ENCODE measurements at regions not wholly inside any gene's neighbourhood (a gene's known extent, or its start where the extent isn't known, plus 50 kb on each side); places are given as distances from the start of the nearest gene placed in this dataset.

DNA sequence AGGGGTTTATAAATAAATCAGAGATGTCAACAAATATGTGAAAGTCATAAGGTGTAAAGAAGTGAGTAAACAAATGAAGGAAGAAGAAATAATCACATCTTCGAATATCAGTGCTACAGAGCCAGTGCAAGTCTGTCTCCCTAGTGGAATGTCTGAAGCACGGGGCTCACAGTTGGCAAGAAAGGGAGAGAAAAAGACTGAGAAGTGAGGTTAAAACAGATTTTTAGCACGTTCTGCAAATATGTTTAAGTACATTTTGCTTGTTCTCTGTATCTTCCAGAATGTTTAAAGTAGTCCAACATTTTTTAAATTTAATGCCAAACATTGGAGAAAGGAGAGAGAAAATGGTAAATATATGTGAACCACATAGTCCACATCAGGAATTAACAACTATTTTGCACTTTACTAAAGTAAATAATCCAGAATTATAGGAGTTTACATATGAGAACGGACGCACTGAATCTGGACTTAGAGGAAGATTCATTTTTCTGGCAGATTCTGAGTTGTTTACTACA lies 682.4 kb downstream of the LTN1 start:
- H3K9me1 ChIP-seq (replicated peaks; ENCODE audit: control insufficient read depth, extremely low read depth, insufficient read depth, low read length) = no peaks in the 10 kb centered on the region
- no peak overlapping the region for H3K4me2 ChIP-seq (ENCODE audit: insufficient read depth, low read length)
- no peak overlapping the region for H2AFZ ChIP-seq (ENCODE audit: low read depth, low read length)
- TF ChIP-seq POLR2A (IDR thresholded peaks at IDR 0.05; ENCODE audit: low read depth, low read length) (no peak), MYC (IDR thresholded peaks at IDR 0.05; ENCODE audit: low read depth, low read length) (no peak), GATA2 (IDR thresholded peaks at IDR 0.05; ENCODE audit: insufficient read depth, insufficient read length, low read depth, low read length) (no peak), FOS (IDR thresholded peaks at IDR 0.05; ENCODE audit: borderline replicate concordance, insufficient read depth, low read length) (no peak), JUN (IDR thresholded peaks at IDR 0.05; ENCODE audit: borderline replicate concordance, insufficient read depth, insufficient read length, low read depth) (no peak), POLR2AphosphoS5 (IDR thresholded peaks at IDR 0.05; ENCODE audit: insufficient read depth, low read depth, low read length) (no peak), EZH2 (IDR thresholded peaks at IDR 0.05; ENCODE audit: borderline replicate concordance, low read depth, low read length, severe bottlenecking) (no peak)
- TF ChIP-seq, protein P1, sequence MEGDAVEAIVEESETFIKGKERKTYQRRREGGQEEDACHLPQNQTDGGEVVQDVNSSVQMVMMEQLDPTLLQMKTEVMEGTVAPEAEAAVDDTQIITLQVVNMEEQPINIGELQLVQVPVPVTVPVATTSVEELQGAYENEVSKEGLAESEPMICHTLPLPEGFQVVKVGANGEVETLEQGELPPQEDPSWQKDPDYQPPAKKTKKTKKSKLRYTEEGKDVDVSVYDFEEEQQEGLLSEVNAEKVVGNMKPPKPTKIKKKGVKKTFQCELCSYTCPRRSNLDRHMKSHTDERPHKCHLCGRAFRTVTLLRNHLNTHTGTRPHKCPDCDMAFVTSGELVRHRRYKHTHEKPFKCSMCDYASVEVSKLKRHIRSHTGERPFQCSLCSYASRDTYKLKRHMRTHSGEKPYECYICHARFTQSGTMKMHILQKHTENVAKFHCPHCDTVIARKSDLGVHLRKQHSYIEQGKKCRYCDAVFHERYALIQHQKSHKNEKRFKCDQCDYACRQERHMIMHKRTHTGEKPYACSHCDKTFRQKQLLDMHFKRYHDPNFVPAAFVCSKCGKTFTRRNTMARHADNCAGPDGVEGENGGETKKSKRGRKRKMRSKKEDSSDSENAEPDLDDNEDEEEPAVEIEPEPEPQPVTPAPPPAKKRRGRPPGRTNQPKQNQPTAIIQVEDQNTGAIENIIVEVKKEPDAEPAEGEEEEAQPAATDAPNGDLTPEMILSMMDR (IDR thresholded peaks at IDR 0.05; ENCODE audit: extremely low read depth in 1 of 2, insufficient read depth in 1 of 2, low read depth in 1 of 2, low read length in 2 of 2) = no peak
- TF ChIP-seq, protein P2, sequence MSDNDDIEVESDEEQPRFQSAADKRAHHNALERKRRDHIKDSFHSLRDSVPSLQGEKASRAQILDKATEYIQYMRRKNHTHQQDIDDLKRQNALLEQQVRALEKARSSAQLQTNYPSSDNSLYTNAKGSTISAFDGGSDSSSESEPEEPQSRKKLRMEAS (IDR thresholded peaks at IDR 0.05; ENCODE audit: insufficient read depth, insufficient read length) = no peak
- ChIA-PET POLR2A (no interaction called here), CTCF (no interaction called here)
- no peak for FAIRE-seq
- no peaks in the 10 kb centered on the region for H3K36me3 ChIP-seq (ENCODE audit: control insufficient read depth in 2 of 2, extremely low read depth in 1 of 2, insufficient read depth in 2 of 2, low read length in 2 of 2)
- H3K9me3 ChIP-seq (replicated peaks; ENCODE audit: control insufficient read depth, insufficient read depth, low read length) = no peaks in the 10 kb centered on the region
- no peak overlapping the region for H3K4me3 ChIP-seq (replicated peaks in 1 of 3; ENCODE audit: insufficient read depth in 1 of 3, low read depth in 1 of 3, low read length in 3 of 3)
- intact Hi-C loops (cut with micrococcal nuclease) = loop anchor here (2.0 kb wide), 1 partner anchor 15 kb away; no protein-coding TSS in a partner anchor
- H4K20me1 ChIP-seq (replicated peaks; ENCODE audit: control insufficient read depth, extremely low read depth, insufficient read depth, low read length) = no peaks in the 10 kb centered on the region
- BruUV-seq (replicated peaks) = no TSS peak
- dilution Hi-C loops (cut with MboI; ENCODE audit: extremely low pct_ligation_motif_present, low sequenced_read_pairs) = no loop called here
- no peaks in the 10 kb centered on the region for H3K27me3 ChIP-seq (ENCODE audit: control insufficient read depth in 2 of 2, insufficient read depth in 2 of 2, low read length in 2 of 2)
- DNase-seq (ENCODE audit: low read depth, low spot score) = no peak
- H3K27ac ChIP-seq (ENCODE audit: insufficient read depth, low read depth, low read length) = no peak overlapping the region
- no peaks in the 10 kb centered on the region for H3K79me2 ChIP-seq (ENCODE audit: control insufficient read depth, insufficient read depth, low read length)
- H3K4me1 ChIP-seq (ENCODE audit: control insufficient read depth, extremely low read depth, insufficient read depth, low read length) = peaks cover 12% of the 10 kb centered on the region
- H3K9ac ChIP-seq (replicated peaks; ENCODE audit: extremely low read depth, insufficient read depth, low read length) = no peak overlapping the region
